Lower leg skin (tissue), 4 donors: ENCODE measurements at regions not wholly inside any gene's neighbourhood (a gene's known extent, or its start where the extent isn't known, plus 50 kb on each side); places are given as distances from the start of the nearest gene placed in this dataset.

Experiments used
- DNase-seq, 2 donors: peaks; one replicate each; pipeline ENCODE4 v3.0.0-alpha.2; 2019; ENCODE audit warnings: low spot score in 2 of 2
- H3K4me3 ChIP-seq: fragments of 200-600 bp; sonication (generic); 2 replicates; pipeline ENCODE4 v1.5.1; 2017; ENCODE audit warnings: mild to moderate bottlenecking, low read depth; ENCODE audit not compliant: poor library complexity, severe bottlenecking
- POLR2A ChIP-seq, 2 donors: fragments of 450-650 bp; IDR thresholded peaks; one replicate each; pipeline ENCODE4 v1.6.1; 2016 to 2017; ENCODE audit warnings: antibody characterized with exemption in 2 of 2, mild to moderate bottlenecking in 1 of 2, moderate library complexity in 1 of 2
- WGBS, 2 donors: methylation state at CpG; one replicate each; pipeline ENCODE4 v1.1.5; 2018; 5-methylcytosine and 5-hydroxymethylcytosine counted together
- intact Hi-C: fragments of 100-400 bp; cut with DNase I; formaldehyde crosslinking; loops from one replicate; pipeline ENCODE4 v1.15.0; 2023; ENCODE audit warnings: low total_unique reads
- TF ChIP-seq, protein P1 (sequence below), 3 donors: fragments of 450-650 bp; IDR thresholded peaks; one replicate each; pipeline ENCODE4 v1.5.1; 2016; ENCODE audit warnings: antibody characterized with exemption in 3 of 3, mild to moderate bottlenecking in 3 of 3, moderate library complexity in 2 of 3

DNA sequence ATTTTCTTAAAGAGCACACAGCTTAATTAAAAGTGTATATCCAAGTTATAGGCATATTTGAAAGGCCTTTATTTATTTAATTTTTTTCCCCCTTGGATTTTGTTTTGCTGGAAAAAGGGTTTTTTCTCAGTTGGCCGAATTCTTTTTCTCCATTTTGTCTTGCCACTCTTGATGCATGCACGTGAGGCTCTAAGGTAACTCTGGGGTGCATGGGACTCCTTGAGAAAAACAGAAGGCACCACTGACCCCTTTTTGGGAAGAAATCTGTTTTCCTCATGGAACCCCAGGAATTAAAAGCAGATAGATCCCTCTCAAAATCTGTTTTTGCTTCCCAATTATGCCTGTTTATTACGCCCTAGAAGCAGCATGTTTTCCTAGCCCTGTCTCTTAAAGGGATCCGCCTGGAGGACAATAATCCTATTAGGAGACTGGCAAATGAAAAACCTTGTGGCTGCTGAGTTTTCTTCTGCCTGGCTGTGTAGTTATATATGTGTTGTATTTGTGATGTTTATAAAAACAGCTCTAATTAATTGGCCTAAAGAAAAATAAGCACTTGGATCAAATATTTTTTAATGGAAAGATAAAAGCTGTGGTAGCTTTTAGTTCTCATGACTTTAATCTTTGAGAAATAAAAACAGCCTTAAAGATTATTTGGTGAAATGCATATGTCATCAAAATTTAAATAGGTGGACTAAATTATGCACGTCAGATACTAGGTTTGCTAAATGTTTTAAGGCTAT, 435.1 kb upstream of the CDH9 start:
- WGBS, 2 donors, result 44 to 52% methylated on average over 5 of the region's 5 CpGs
- intact Hi-C loops, result no loop called here
- TF ChIP-seq, protein P1, sequence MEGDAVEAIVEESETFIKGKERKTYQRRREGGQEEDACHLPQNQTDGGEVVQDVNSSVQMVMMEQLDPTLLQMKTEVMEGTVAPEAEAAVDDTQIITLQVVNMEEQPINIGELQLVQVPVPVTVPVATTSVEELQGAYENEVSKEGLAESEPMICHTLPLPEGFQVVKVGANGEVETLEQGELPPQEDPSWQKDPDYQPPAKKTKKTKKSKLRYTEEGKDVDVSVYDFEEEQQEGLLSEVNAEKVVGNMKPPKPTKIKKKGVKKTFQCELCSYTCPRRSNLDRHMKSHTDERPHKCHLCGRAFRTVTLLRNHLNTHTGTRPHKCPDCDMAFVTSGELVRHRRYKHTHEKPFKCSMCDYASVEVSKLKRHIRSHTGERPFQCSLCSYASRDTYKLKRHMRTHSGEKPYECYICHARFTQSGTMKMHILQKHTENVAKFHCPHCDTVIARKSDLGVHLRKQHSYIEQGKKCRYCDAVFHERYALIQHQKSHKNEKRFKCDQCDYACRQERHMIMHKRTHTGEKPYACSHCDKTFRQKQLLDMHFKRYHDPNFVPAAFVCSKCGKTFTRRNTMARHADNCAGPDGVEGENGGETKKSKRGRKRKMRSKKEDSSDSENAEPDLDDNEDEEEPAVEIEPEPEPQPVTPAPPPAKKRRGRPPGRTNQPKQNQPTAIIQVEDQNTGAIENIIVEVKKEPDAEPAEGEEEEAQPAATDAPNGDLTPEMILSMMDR (IDR thresholded peaks at IDR 0.05), result no peak
- no peak for TF ChIP-seq POLR2A (IDR thresholded peaks at IDR 0.05)
- H3K4me3 ChIP-seq, result no peak overlapping the region
- no peak for DNase-seq

DNA sequence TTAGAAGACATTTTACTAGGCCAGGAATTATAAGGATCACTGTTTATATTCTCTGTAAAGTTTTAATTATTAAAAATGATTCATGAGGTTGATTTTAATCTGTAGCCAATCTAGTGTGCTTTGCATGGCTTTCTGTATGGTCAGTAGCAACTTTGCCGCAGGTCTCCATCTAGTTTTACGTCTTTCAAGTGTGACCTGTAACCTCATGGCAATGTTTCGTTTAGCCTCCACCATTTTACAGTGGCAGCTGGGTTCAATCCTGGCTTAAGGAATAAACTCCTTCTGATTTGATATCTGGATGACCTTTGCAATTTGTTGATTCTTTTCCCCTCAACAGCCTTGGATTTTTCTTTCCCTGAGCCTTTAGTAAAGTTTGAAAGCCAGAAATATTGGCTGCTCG, 434.5 kb upstream of the CDH9 start:
- intact Hi-C loops, result no loop called here
- no peak overlapping the region for H3K4me3 ChIP-seq
- no peak for DNase-seq
- TF ChIP-seq, protein P1 (IDR thresholded peaks at IDR 0.05), result no peak
- no peak for TF ChIP-seq POLR2A (IDR thresholded peaks at IDR 0.05)
- 62 to 68% methylated on average over 4 of the region's 4 CpGs for WGBS, 2 donors

DNA sequence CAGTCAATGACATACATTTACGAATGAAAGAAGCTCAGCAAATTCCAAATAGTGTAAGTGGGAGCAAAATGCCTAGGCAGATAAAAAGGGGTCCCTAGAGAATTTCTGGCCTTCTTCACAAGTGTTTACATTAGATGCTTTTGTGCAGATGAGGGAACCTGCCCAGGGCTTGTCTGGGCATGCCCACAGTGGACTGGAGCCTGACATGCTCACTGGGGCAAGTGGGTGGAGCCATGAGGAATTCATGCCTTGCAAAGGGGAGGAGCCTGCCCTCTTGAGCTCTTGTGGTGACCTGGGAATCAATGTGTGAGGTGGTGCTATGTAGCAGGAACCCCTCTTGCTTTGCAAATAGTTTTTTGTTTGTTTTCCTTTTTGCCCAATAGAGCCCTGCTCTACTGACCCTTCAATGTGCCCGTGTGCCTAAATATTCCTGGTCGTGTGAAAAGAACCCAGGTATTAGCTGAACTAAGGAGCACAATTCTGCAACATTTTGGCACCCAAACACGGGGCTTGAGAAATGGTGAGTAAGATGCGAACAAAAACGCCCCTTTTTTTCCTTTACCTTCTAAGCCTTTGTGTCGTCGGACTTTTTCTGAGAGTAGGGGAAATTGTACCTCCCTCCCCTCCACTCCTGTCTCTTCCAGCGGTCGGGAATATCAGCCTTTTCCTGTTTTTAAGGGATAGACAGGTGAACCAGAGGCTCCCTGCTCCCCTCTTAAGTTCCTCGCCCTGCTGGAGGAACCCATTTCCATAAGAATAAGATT, 433.8 kb upstream of the CDH9 start:
- 76 to 79% methylated on average over 11 of the region's 11 CpGs for WGBS, 2 donors
- H3K4me3 ChIP-seq, result no peak overlapping the region
- TF ChIP-seq, protein P1 (IDR thresholded peaks at IDR 0.05), result no peak
- TF ChIP-seq POLR2A (IDR thresholded peaks at IDR 0.05), result no peak
- DNase-seq, result no peak
- intact Hi-C loops, result no loop called here

DNA sequence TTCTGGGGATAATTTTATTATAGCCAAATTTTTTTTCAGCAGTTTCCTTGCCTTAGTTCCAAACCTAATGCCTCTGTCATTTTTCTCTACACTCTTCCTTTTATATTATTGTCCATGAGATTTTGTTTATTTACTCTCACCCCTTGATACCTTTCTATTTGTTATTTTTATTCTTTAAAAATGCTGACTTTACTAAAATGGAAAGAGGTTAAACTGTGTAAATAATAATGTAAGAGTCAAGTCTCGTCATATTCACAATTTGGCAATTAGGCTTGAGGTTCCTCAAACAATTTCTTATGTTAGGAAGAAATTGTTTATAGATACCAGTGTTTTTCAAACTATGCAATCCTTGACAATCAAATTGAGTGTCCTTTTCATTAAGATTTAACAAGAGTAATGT, 428.6 kb upstream of the CDH9 start:
- TF ChIP-seq, protein P1 (IDR thresholded peaks at IDR 0.05), result no peak
- TF ChIP-seq POLR2A (IDR thresholded peaks at IDR 0.05), result no peak
- WGBS, 2 donors, result 86 to 88% methylated on average over 1 of the region's 1 CpG
- intact Hi-C loops, result no loop called here
- H3K4me3 ChIP-seq, result no peak overlapping the region
- no peak for DNase-seq

DNA sequence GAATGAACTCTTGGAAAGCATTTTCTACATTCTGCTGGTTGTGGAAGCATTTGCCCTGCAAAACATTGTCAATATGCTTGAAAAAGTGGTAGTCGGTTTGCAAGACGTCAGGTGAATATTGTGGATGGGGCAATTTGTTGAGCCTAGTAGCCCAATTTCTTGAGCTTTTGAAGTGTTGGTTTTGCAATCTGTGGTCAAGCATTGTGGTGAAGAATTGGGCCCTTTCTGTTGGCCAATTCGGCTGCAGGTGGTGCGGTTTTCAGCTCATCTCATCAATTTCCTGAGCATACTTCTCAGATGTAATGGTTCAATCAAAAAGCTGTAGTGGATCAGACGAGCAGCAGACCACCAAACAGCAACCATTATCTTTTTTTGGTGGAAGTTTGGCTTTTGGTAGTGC, 426.8 kb upstream of the CDH9 start:
- intact Hi-C loops, result no loop called here
- no peak for DNase-seq
- H3K4me3 ChIP-seq, result no peak overlapping the region
- TF ChIP-seq, protein P1 (IDR thresholded peaks at IDR 0.05), result no peak
- TF ChIP-seq POLR2A (IDR thresholded peaks at IDR 0.05), result no peak
- 81 to 87% methylated on average over 5 of the region's 5 CpGs for WGBS, 2 donors
